CD4-positive, alpha-beta T cell (primary cell): ENCODE measurements at regions not wholly inside any gene's neighbourhood (a gene's known extent, or its start where the extent isn't known, plus 50 kb on each side); places are given as distances from the start of the nearest gene placed in this dataset.

Experiments used
- ATAC-seq: fragments of 200-7000 bp; cut with Tn5 transposase; one replicate; pipeline ENCODE4 v1.10.0; 2022; ENCODE audit warnings: mild to moderate bottlenecking; ENCODE audit not compliant: poor library complexity
- CTCF ChIA-PET: fragments of 350-600 bp; sonication (Branson Sonifier 250); formaldehyde crosslinking; loops from one replicate; lab custom pipeline; 2021; ENCODE audit warnings: antibody characterized with exemption, inconsistent platforms; lab: Charles Lee
- POLR2A ChIA-PET: fragments of 350-600 bp; sonication (Branson Sonifier 250); formaldehyde crosslinking; loops from one replicate; lab custom pipeline; 2021; ENCODE audit warnings: antibody characterized with exemption, inconsistent platforms; lab: Charles Lee
- DNase-seq, 14 experiments: peaks; one replicate each; pipeline ENCODE4 v3.0.0-alpha.2; 2013 to 2020; ENCODE audit warnings: mixed read lengths in 2 of 14
- H3K27ac ChIP-seq, 2 donors: one replicate each; pipeline versions ENCODE4 v1.5.1 to v1.7.0; 2013; ENCODE audit warnings: low read length in 2 of 2, low read depth in 1 of 2, mild to moderate bottlenecking in 1 of 2
- H3K27me3 ChIP-seq, 2 experiments: 1 replicate in 1 of 2; 2 replicates in 1 of 2; pipeline versions ENCODE4 v1.6.1 to v1.7.0; 2013; ENCODE audit warnings: low read length in 2 of 2, control low read depth in 1 of 2, mild to moderate bottlenecking in 1 of 2, moderate library complexity in 1 of 2; ENCODE audit not compliant: insufficient read depth in 2 of 2, control insufficient read depth in 1 of 2
- H3K36me3 ChIP-seq: one replicate; pipeline ENCODE4 v1.6.1; 2013; ENCODE audit warnings: low read length, control low read depth; ENCODE audit not compliant: insufficient read depth
- H3K4me1 ChIP-seq: one replicate; pipeline ENCODE4 v1.6.1; 2013; ENCODE audit warnings: low read length, control low read depth; ENCODE audit not compliant: insufficient read depth
- H3K4me3 ChIP-seq: one replicate; pipeline ENCODE4 v1.5.1; 2013; ENCODE audit warnings: mild to moderate bottlenecking, low read length, moderate library complexity
- H3K9me3 ChIP-seq, 2 experiments: 1 replicate in 1 of 2; 2 replicates in 1 of 2; pipeline versions ENCODE4 v1.6.1 to v1.7.0; 2013; ENCODE audit warnings: low read length in 2 of 2, mild to moderate bottlenecking in 2 of 2, control low read depth in 1 of 2, moderate library complexity in 1 of 2; ENCODE audit not compliant: control insufficient read depth in 1 of 2, insufficient read depth in 1 of 2
- H3K27ac Mint-ChIP-seq: one replicate; pipeline ENCODE4 v1.8.0; 2020; ENCODE audit warnings: mixed read lengths
- H3K27me3 Mint-ChIP-seq: one replicate; pipeline ENCODE4 v1.8.0; 2021; ENCODE audit warnings: mixed read lengths
- H3K36me3 Mint-ChIP-seq: one replicate; pipeline ENCODE4 v1.8.0; 2021; ENCODE audit warnings: low read depth, mixed read lengths
- H3K4me1 Mint-ChIP-seq: one replicate; pipeline ENCODE4 v1.8.0; 2021; ENCODE audit warnings: low read depth, mixed read lengths
- H3K4me3 Mint-ChIP-seq: one replicate; pipeline ENCODE4 v1.8.0; 2020; ENCODE audit warnings: mild to moderate bottlenecking, mixed read lengths
- H3K9me3 Mint-ChIP-seq: one replicate; pipeline ENCODE4 v1.8.0; 2020; ENCODE audit warnings: mixed read lengths
- intact Hi-C, 2 experiments: fragments of 100-400 bp; cut with DNase I in 1 of 2; cut with micrococcal nuclease in 1 of 2; formaldehyde crosslinking; loops; one replicate each; pipeline versions ENCODE4 v1.15.1 to v1.9.0; 2023 to 2025; cut with DNase I, micrococcal nuclease
- TF ChIP-seq, protein P1 (sequence below): fragments of 200-600 bp; IDR thresholded peaks from one replicate; pipeline ENCODE4 v1.8.0; 2022; ENCODE audit warnings: antibody characterized with exemption, mild to moderate bottlenecking

- Mint-ChIP-seq H3K4me1 (no peaks in the 10 kb centered on the region), H3K4me3 (no peak overlapping the region), H3K36me3 (no peaks in the 10 kb centered on the region), H3K27me3 (no peaks in the 10 kb centered on the region), H3K27ac (no peak overlapping the region), H3K9me3 (peaks cover 17% of the 10 kb centered on the region)
- intact Hi-C loops: no loop called here
- no peaks in the 10 kb centered on the region for H3K4me1 ChIP-seq
- no peaks in the 10 kb centered on the region for H3K9me3 ChIP-seq
- CTCF ChIA-PET: no interaction called here
- no peak overlapping the region for H3K4me3 ChIP-seq
- DNase-seq (no peak), ATAC-seq (no peak)
- TF ChIP-seq, protein P1, sequence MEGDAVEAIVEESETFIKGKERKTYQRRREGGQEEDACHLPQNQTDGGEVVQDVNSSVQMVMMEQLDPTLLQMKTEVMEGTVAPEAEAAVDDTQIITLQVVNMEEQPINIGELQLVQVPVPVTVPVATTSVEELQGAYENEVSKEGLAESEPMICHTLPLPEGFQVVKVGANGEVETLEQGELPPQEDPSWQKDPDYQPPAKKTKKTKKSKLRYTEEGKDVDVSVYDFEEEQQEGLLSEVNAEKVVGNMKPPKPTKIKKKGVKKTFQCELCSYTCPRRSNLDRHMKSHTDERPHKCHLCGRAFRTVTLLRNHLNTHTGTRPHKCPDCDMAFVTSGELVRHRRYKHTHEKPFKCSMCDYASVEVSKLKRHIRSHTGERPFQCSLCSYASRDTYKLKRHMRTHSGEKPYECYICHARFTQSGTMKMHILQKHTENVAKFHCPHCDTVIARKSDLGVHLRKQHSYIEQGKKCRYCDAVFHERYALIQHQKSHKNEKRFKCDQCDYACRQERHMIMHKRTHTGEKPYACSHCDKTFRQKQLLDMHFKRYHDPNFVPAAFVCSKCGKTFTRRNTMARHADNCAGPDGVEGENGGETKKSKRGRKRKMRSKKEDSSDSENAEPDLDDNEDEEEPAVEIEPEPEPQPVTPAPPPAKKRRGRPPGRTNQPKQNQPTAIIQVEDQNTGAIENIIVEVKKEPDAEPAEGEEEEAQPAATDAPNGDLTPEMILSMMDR: no peak
- no peaks in the 10 kb centered on the region for H3K27me3 ChIP-seq
- no peak overlapping the region for H3K27ac ChIP-seq
- POLR2A ChIA-PET: no interaction called here
- H3K36me3 ChIP-seq: no peaks in the 10 kb centered on the region
Measured at GRCh38 chr14:44341116-44341515, 166.0 kb downstream of the FSCB start.

GRCh38 chr14:44339862-44340261 is 167.2 kb downstream of the FSCB start:
- intact Hi-C loops: no loop called here
- CTCF ChIA-PET: no interaction called here
- no peaks in the 10 kb centered on the region for H3K36me3 ChIP-seq

GRCh38 chr14:44339231-44339630 is 167.9 kb downstream of the FSCB start:
- ChIA-PET CTCF (no interaction called here), POLR2A (no interaction called here)
- ATAC-seq (no peak), DNase-seq (no peak)
- no peak overlapping the region for H3K4me3 Mint-ChIP-seq
- H3K36me3 Mint-ChIP-seq: no peaks in the 10 kb centered on the region
- Histone ChIP-seq H3K9me3 (no peaks in the 10 kb centered on the region), H3K4me1 (no peaks in the 10 kb centered on the region), H3K36me3 (no peaks in the 10 kb centered on the region), H3K4me3 (no peak overlapping the region), H3K27ac (no peak overlapping the region), H3K27me3 (no peaks in the 10 kb centered on the region)
- H3K4me1 Mint-ChIP-seq: no peaks in the 10 kb centered on the region
- TF ChIP-seq, protein P1: no peak
- intact Hi-C loops: no loop called here
- H3K27ac Mint-ChIP-seq: no peak overlapping the region
- H3K9me3 Mint-ChIP-seq: peaks cover 11% of the 10 kb centered on the region
- no peaks in the 10 kb centered on the region for H3K27me3 Mint-ChIP-seq

More at GRCh38 chr14:44339862-44340261, 167.2 kb downstream of the FSCB start:
- POLR2A ChIA-PET: no interaction called here
- Mint-ChIP-seq H3K4me1 (no peaks in the 10 kb centered on the region), H3K36me3 (no peaks in the 10 kb centered on the region), H3K27me3 (no peaks in the 10 kb centered on the region), H3K9me3 (peaks cover 11% of the 10 kb centered on the region), H3K4me3 (no peak overlapping the region), H3K27ac (no peak overlapping the region)
- H3K4me3 ChIP-seq: no peak overlapping the region
- ATAC-seq: no peak
- no peak overlapping the region for H3K27ac ChIP-seq
- no peak for DNase-seq
- H3K27me3 ChIP-seq: no peaks in the 10 kb centered on the region
- no peaks in the 10 kb centered on the region for H3K9me3 ChIP-seq
- H3K4me1 ChIP-seq: no peaks in the 10 kb centered on the region
- TF ChIP-seq, protein P1: no peak
